ENCODE measurements at regions not wholly inside any gene's neighbourhood (a gene's known extent, or its start where the extent isn't known, plus 50 kb on each side); places are given as distances from the start of the nearest gene placed in this dataset.

GRCh38 chr9:85213650-85214607, 527.8 kb downstream of the AGTPBP1 start:
- no peaks in the 10 kb centered on the region for H3K36me3 ChIP-seq (ENCODE audit: control insufficient read depth, insufficient read depth, low read length)
- DNase-seq (ENCODE audit: low read depth): no peak
- TF ChIP-seq, protein P1, sequence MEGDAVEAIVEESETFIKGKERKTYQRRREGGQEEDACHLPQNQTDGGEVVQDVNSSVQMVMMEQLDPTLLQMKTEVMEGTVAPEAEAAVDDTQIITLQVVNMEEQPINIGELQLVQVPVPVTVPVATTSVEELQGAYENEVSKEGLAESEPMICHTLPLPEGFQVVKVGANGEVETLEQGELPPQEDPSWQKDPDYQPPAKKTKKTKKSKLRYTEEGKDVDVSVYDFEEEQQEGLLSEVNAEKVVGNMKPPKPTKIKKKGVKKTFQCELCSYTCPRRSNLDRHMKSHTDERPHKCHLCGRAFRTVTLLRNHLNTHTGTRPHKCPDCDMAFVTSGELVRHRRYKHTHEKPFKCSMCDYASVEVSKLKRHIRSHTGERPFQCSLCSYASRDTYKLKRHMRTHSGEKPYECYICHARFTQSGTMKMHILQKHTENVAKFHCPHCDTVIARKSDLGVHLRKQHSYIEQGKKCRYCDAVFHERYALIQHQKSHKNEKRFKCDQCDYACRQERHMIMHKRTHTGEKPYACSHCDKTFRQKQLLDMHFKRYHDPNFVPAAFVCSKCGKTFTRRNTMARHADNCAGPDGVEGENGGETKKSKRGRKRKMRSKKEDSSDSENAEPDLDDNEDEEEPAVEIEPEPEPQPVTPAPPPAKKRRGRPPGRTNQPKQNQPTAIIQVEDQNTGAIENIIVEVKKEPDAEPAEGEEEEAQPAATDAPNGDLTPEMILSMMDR (IDR thresholded peaks at IDR 0.05; ENCODE audit: insufficient read depth, low read length, poor library complexity, severe bottlenecking): no peak
- no peak overlapping the region for H3K4me3 ChIP-seq (ENCODE audit: low read depth, low read length)
- no peaks in the 10 kb centered on the region for H3K27me3 ChIP-seq (ENCODE audit: control insufficient read depth, insufficient read depth, low read length)

DNA sequence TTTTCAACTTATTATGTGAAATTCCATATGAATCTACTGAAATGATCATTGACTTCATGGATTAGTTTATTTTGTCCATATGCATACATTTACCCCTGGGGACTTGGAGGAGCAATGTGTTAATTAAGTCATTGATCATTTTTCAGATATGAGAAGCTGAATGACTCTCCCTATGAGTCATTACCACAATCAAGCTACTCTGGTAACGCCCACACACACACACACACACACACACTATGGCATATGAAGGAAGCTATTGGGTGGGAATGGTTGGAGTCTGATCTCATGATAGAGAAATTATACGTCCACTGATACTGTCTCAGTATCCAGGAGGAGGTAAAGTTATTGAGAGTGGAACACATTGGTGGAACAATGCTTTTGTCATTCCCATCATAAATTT, 528.9 kb downstream of the AGTPBP1 start:
- Histone ChIP-seq H3K27me3 (ENCODE audit: control insufficient read depth, insufficient read depth, low read length) (no peaks in the 10 kb centered on the region), H3K36me3 (ENCODE audit: control insufficient read depth, insufficient read depth, low read length) (no peaks in the 10 kb centered on the region), H3K4me3 (ENCODE audit: low read depth, low read length) (no peak overlapping the region)
- peak; percentile 72 for DNase-seq (ENCODE audit: low read depth)
- TF ChIP-seq, protein P1 (IDR thresholded peaks at IDR 0.05; ENCODE audit: insufficient read depth, low read length, poor library complexity, severe bottlenecking): no peak

- H3K4me3 ChIP-seq (ENCODE audit: low read depth, low read length): no peak overlapping the region
- H3K27me3 ChIP-seq (ENCODE audit: control insufficient read depth, insufficient read depth, low read length): no peaks in the 10 kb centered on the region
- DNase-seq (ENCODE audit: low read depth): peak; percentile 77
- no peaks in the 10 kb centered on the region for H3K36me3 ChIP-seq (ENCODE audit: control insufficient read depth, insufficient read depth, low read length)
- TF ChIP-seq, protein P1 (IDR thresholded peaks at IDR 0.05; ENCODE audit: insufficient read depth, low read length, poor library complexity, severe bottlenecking): no peak
These were observed 529.5 kb downstream of the AGTPBP1 start for GRCh38 chr9:85212209-85212608.

DNA sequence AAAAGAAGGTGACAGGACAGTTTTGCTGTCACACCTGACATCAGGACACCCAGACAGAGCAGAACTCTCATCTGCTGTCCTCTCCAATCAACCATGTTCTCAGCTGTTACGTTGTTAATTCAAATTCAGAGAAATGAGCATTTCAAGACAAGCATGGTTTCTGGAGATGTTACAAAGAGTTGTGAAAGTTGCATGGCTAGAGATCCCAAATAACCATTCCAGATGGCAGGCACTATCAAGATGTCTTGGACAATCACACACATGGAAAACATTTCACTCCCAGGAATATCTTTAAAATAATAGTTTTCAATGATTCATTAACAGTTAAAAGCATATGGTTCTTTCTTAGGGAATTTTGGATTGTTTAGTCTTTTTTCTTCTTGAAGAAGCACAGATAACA, 533.1 kb downstream of the AGTPBP1 start:
- Histone ChIP-seq H3K27me3 (ENCODE audit: control insufficient read depth, insufficient read depth, low read length) (no peaks in the 10 kb centered on the region), H3K4me3 (ENCODE audit: low read depth, low read length) (no peak overlapping the region), H3K36me3 (ENCODE audit: control insufficient read depth, insufficient read depth, low read length) (no peaks in the 10 kb centered on the region)
- DNase-seq (ENCODE audit: low read depth): no peak
- TF ChIP-seq, protein P1 (IDR thresholded peaks at IDR 0.05; ENCODE audit: insufficient read depth, low read length, poor library complexity, severe bottlenecking): no peak

DNA sequence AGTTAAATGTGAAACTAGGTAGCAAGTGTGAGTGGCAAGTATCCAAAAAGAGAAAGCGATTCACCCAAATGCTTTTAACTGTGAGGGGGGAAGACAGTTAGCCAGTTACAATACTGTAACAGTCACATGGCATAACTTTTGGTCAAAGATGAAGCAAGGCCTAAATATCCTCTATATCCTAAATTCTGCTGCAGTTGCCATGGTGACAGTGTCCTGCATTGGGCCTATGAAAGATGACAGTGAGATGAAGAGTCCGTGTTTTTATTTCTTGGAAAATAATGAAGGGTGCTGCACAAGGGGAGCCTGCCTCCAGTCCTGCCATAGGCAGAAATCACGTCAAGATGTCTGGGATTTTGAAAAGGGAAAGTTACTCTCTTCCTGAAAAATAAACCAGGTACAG, 534.6 kb downstream of the NTRK2 start:
- TF ChIP-seq, protein P1 (IDR thresholded peaks at IDR 0.05; ENCODE audit: insufficient read depth, low read length, poor library complexity, severe bottlenecking): no peak
- Histone ChIP-seq H3K4me3 (ENCODE audit: low read depth, low read length) (no peak overlapping the region), H3K36me3 (ENCODE audit: control insufficient read depth, insufficient read depth, low read length) (no peaks in the 10 kb centered on the region), H3K27me3 (ENCODE audit: control insufficient read depth, insufficient read depth, low read length) (no peaks in the 10 kb centered on the region)
- DNase-seq (ENCODE audit: low read depth): no peak

All from kidney epithelial cell (primary cell).